GM03348 (cell line): ENCODE measurements at regions not wholly inside any gene's neighbourhood (a gene's known extent, or its start where the extent isn't known, plus 50 kb on each side); places are given as distances from the start of the nearest gene placed in this dataset.

Experiments
- DNase-seq: peaks from one replicate; pipeline ENCODE4 v3.0.0; 2012; ENCODE audit warnings: low spot score

DNA sequence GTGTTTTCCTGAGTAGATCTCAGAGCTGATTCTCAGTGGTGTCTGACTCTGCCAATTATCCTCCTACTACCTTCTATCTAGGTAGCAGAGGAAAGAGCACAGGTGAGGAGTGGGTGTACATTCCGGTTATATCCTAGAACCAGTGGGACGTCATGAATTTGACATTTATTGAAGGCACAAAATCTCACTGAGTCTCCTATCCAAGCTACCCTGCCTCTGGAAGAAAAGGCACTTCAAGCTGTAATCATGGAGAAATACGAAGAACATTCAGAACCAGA is 952.2 kb downstream of the TUSC7 start:
- no peak for DNase-seq

- DNase-seq = no peak
These were observed 955.7 kb downstream of the TUSC7 start for GRCh38 chr3:117665296-117665695.

GRCh38 chr3:117666325-117666724 is 956.7 kb downstream of the TUSC7 start:
- DNase-seq = no peak

- no peak for DNase-seq
These were observed 957.2 kb downstream of the TUSC7 start for GRCh38 chr3:117666812-117667211.

GRCh38 chr3:117669774-117670173 is 960.2 kb downstream of the TUSC7 start:
- DNase-seq = no peak

GRCh38 chr3:117671722-117672318 is 962.2 kb downstream of the TUSC7 start:
- DNase-seq = no peak

- DNase-seq = no peak
These were observed 964.7 kb downstream of the TUSC7 start for GRCh38 chr3:117674321-117674720.

DNA sequence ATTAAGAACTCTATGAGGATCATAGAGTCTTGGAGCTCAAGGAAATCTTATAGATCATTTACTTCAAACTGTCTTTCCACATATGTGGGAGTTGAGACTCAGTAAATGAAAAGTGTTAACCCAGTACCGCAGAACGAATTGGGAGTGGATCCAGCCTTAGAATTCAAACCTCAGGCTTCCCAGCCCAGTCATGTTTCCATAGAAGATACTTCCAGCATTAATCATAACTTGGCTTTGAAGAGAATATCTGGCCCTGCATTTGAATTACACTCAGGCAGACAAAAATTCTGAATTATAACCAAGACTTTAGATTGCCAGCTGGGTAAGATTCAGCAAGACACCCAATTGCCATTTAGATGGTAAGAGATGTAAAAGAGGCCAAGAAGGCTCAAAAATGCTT is 972.0 kb downstream of the TUSC7 start:
- DNase-seq = peak; percentile 78

GRCh38 chr3:117687096-117687495 is 977.5 kb downstream of the TUSC7 start:
- DNase-seq = no peak

DNA sequence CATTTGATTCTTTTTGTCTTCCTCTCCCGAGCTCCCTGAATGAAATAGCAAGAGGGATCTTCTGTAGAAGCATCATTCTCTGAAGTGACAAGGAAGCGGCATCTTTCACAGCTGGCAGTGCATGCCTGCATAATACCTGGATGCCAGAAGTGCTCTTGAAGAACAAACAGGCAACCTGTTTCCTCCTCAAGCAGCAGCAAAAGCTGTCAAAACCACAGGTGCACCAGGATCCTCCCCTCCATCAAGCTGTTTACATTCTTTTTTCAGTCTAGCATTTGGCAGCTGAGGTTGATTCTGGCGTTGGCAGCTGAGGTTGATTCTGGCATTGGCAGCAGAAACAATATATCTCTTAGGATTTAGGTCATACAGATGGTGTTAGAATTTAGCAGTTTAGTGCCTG is 979.0 kb downstream of the TUSC7 start:
- no peak for DNase-seq

- DNase-seq = no peak
These were observed 981.9 kb downstream of the TUSC7 start for GRCh38 chr3:117691526-117691925.

- DNase-seq = peak; percentile 33
These were observed 982.9 kb downstream of the TUSC7 start for GRCh38 chr3:117692416-117692995.

- DNase-seq = peak; percentile 61
These were observed 985.7 kb downstream of the TUSC7 start for GRCh38 chr3:117695321-117695720.

DNA sequence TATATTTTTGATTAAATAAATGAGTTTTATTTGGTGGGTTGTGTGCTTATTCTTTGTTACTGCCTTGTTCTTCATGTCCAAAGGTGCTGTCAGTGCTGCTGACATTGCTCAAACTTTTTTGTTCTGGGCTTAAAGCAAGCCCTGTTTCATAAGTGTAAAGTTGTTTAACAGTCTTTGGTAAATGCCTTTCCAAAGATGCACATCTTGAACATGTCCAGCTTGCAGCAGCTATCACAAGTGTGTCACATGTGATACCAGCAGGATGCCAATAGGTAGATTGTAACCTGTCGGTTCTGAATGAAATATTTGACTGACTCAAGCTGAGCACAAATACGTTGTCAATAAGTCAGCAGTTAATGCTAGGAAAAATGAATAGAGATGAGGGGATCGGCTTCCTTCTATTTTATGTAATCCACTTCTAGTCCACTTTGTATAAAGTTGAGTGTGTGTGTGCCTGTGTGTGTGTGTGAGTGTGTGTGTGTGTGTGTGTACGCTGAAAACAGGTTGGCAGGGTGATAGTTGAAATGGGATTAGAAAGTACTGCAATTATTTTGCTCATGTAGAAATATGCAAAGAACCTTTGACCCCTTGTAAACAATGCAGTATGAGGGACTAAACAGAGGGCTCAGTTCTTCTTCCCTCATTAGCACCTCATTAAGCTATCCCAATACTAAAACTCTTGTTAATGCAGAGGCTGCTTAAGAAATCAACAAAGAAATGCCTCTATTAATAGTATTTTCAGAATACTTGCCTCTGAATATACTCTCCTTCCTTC is 986.5 kb downstream of the TUSC7 start:
- no peak for DNase-seq

- no peak for DNase-seq
These were observed 987.4 kb downstream of the TUSC7 start for GRCh38 chr3:117696851-117697407.

GRCh38 chr3:117699058-117699457 is 989.5 kb downstream of the TUSC7 start:
- DNase-seq = no peak

GRCh38 chr3:117700573-117701360 is 991.2 kb downstream of the TUSC7 start:
- DNase-seq = peak; percentile 29

DNA sequence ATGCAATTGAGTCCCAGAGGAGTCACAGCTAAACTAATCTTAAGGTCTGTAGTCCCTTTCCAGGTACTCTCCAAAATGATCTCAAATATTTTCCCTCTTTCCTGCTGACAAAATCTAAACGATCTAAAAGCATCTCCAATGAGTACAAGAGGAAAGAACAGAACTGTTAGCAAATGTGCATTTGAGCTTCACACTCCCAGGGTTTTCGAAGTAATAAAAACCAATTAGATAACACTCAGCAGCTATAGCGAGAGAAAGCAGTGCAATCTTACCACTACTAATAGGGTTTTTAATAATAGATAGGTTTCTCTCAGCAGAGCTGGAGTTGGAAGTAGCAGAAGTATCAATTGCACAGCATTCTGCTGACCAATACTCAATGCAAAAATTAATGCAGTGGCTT is 995.4 kb downstream of the TUSC7 start:
- DNase-seq = no peak

DNA sequence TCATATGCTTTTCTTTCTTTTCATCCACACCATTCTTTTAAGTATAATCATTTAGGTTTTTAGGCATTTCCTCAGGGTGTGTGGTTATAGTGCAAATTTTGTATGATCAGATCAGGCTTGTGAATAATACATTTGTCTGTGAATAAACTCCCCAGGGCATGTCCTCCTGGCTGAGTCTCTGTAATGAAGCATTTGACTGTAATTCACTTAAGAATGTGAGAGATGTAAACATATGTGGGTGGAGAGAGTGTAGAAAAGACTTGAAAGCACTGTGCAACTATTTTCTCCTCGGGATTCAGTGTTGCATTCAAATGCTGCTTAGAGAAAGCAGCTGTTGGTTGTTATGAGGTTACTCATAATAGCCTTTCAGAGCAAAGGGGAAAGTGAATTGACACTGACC is 996.5 kb downstream of the TUSC7 start:
- peak; percentile 78 for DNase-seq

GRCh38 chr3:117706756-117707155 is 997.2 kb downstream of the TUSC7 start:
- DNase-seq = no peak

GRCh38 chr3:117708601-117709000 is 999.0 kb downstream of the TUSC7 start:
- DNase-seq = no peak

DNA sequence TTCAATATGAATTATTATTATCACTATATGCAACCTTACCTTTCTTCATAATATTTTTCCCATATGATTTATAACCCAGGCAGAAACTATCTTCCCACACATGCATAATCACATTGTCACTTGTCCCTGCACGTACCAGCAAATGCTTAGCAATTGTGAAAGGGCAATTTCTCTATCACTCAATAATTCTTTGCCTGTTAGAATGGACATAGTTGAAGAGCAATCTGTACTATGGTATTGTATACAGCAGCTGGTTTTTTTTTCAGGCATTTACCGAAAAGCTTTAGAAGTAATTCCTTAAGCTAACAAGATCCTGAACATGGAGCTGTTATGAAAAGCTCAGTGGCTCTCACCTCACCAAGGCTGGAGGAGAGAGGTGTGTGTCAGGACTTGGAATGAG is 999.5 kb downstream of the TUSC7 start:
- DNase-seq = no peak

DNA sequence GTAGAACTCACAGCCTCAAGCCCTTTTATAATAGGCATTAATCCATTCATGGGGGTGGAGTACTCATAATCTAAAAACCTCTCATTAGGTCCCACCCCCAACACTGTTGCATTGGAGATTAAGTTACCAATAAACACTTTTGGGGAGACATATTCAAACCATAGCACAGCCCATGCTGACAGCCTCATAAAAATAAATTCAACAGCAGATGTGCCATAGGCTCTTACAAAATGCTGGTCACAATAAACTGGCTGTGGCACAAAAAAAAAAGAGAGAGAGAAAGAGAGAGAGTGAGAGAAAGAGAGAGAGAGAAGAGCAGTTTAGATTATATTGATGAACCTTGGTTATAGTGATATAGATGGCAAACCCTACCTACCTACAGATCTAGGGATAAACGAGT is 1000.9 kb downstream of the TUSC7 start:
- no peak for DNase-seq
